NT2/D1 (cell line): ENCODE measurements at regions not wholly inside any gene's neighbourhood (a gene's known extent, or its start where the extent isn't known, plus 50 kb on each side); places are given as distances from the start of the nearest gene placed in this dataset.

ENCODE experiments used
- DNase-seq: peaks from one replicate; pipeline ENCODE4 v3.0.0-alpha.2; 2011; ENCODE audit warnings: low read depth, low spot score
- H3K27me3 ChIP-seq: 2 replicates; pipeline ENCODE4 v1.6.0; 2011; ENCODE audit warnings: mild to moderate bottlenecking; ENCODE audit not compliant: insufficient read length, insufficient read depth
- H3K36me3 ChIP-seq: 2 replicates; pipeline ENCODE4 v1.6.1; 2011; ENCODE audit warnings: mild to moderate bottlenecking, low read length, mixed read lengths; ENCODE audit not compliant: insufficient read depth, insufficient read length
- H3K4me1 ChIP-seq: 2 replicates; pipeline ENCODE4 v1.5.1; 2011; ENCODE audit not compliant: insufficient read depth, insufficient read length
- H3K4me3 ChIP-seq: 2 replicates; pipeline ENCODE4 v1.5.1; 2011; ENCODE audit warnings: low read depth; ENCODE audit not compliant: insufficient read length
- H3K9ac ChIP-seq: 2 replicates; pipeline ENCODE4 v1.6.0; 2011; ENCODE audit warnings: low read depth; ENCODE audit not compliant: insufficient read length
- H3K9me3 ChIP-seq: 2 replicates; pipeline ENCODE4 v1.5.1; 2011; ENCODE audit warnings: mild to moderate bottlenecking, low read length; ENCODE audit not compliant: insufficient read depth
- SUZ12 ChIP-seq: IDR thresholded peaks from 2 replicates; pipeline ENCODE4 v1.6.1; 2011; ENCODE audit not compliant: insufficient read length, insufficient read depth; ENCODE audit errors: extremely low read depth
- YY1 ChIP-seq: IDR thresholded peaks from 2 replicates; pipeline ENCODE4 v1.6.1; 2011; ENCODE audit not compliant: insufficient read length, insufficient read depth
- ZNF274 ChIP-seq: IDR thresholded peaks from 2 replicates; pipeline ENCODE4 v1.6.1; 2011; ENCODE audit warnings: mild to moderate bottlenecking, low read depth, low read length

DNA sequence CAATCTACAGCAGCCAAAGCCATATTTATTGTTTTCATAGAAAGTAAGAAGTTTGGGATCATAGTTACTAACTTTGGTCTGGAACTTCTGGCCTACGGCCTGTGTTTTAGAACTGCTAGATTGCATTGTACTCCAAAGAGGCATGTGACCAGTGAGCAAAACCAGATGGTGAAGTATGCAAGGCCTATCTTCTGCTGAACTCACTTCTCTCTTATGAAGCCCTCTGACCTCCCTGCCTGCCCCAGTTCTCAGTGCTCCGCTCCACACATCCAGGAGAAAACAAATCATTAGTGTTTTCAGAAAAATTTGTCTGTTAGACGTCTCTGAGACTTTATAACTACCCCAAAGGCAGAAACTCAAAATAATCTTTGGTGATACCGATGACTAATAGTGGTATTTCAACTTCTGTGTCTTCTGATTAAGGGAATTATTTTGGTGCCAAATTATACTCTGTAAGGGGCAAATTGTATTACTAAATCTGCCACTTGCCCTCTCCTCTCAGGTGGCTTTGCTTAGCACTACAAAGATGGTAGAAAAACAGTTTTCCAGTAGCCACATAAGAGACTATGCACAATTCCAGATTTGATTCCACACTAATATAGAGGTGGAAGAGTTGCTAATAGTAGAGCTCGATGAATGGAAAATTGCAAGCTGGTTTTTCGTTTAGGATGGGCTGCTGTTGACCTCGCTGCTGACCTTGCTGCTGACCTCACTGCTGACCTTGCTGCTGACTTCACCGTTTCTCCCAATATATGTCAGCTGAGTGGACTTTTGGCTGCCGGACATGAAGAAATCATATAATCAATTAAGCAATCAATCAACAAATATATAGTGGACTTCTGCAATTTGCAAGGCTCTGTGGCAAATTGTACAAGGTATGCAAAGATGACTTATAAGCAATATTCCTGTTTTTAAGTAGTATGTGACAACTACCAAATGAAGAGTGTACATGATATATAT is 147.5 kb downstream of the KITLG start:
- TF ChIP-seq YY1, result no peak
- no peak for TF ChIP-seq SUZ12
- no peak for TF ChIP-seq ZNF274
- H3K4me3 ChIP-seq, result no peak overlapping the region
- no peak overlapping the region for H3K9ac ChIP-seq

GRCh38 chr12:88433997-88434703 is 146.1 kb downstream of the KITLG start:
- no peaks in the 10 kb centered on the region for H3K27me3 ChIP-seq
- no peak for TF ChIP-seq YY1
- TF ChIP-seq SUZ12, result no peak
- no peak for TF ChIP-seq ZNF274
- H3K9me3 ChIP-seq, result no peaks in the 10 kb centered on the region
- DNase-seq, result no peak
- no peaks in the 10 kb centered on the region for H3K36me3 ChIP-seq
- no peak overlapping the region for H3K9ac ChIP-seq
- no peak overlapping the region for H3K4me3 ChIP-seq
- H3K4me1 ChIP-seq, result no peaks in the 10 kb centered on the region

More for the DNA sequence above, 147.5 kb downstream of the KITLG start:
- Histone ChIP-seq H3K9me3 (no peaks in the 10 kb centered on the region), H3K4me1 (no peaks in the 10 kb centered on the region), H3K36me3 (no peaks in the 10 kb centered on the region), H3K27me3 (no peaks in the 10 kb centered on the region)
- DNase-seq, result no peak

DNA sequence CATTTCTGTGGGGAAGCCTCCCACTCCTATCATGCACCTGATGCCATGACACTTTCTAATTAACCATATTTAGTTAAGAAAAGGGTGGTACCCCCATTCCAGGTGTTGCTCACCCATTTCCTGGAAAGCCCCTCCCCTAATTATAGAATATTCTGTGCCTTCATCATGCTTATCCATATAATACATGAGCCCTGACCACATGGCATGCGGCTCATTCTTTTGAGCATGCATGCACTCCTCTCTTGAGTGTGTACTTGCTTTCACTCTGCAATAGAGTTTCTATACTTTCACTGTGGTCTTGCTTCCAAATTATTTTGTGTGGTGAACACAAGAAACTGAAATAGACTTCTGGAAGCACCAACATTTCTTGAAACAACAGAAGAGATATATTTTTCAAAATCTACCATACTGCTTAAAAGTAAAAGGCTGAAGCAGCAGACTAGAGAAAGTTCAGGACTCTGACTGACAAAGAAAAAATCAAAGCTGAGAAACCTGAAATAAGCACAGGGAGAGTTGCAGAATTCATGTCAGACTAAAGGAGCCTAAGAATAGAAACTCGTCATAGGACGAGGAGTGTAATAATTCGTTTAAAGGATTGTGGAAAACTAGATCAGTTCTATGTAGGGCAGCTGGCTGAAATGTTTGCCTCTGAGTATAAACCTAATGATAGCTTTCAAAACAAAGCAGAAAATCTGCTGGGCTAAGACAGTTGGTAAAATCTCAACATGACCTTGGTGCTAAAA is 144.8 kb downstream of the KITLG start:
- Histone ChIP-seq H3K27me3 (no peaks in the 10 kb centered on the region), H3K36me3 (no peaks in the 10 kb centered on the region), H3K4me1 (no peaks in the 10 kb centered on the region), H3K9me3 (no peaks in the 10 kb centered on the region), H3K4me3 (no peak overlapping the region), H3K9ac (no peak overlapping the region)
- TF ChIP-seq YY1 (no peak), ZNF274 (no peak), SUZ12 (no peak)
- DNase-seq, result no peak

- DNase-seq, result no peak
- no peaks in the 10 kb centered on the region for H3K4me1 ChIP-seq
These were observed 143.0 kb downstream of the KITLG start for GRCh38 chr12:88437226-88437625.

More at GRCh38 chr12:88437226-88437625, 143.0 kb downstream of the KITLG start:
- no peaks in the 10 kb centered on the region for H3K36me3 ChIP-seq
- no peak overlapping the region for H3K9ac ChIP-seq
- H3K9me3 ChIP-seq, result no peaks in the 10 kb centered on the region
- no peak overlapping the region for H3K4me3 ChIP-seq
- H3K27me3 ChIP-seq, result no peaks in the 10 kb centered on the region
- TF ChIP-seq SUZ12 (no peak), ZNF274 (no peak), YY1 (no peak)
